PC-9 (cell line): ENCODE measurements at regions not wholly inside any gene's neighbourhood (a gene's known extent, or its start where the extent isn't known, plus 50 kb on each side); places are given as distances from the start of the nearest gene placed in this dataset.

ENCODE experiments used
- BruUV-seq: library from RNA; stranded (reverse); fragments of 400-500 nt; replicated peaks from 2 replicates; lab custom pipeline; 2021; lab: Mats Ljungman, UMichigan
- CTCF ChIA-PET: fragments of 300-600 bp; sonication (Branson Sonifier 250); formaldehyde crosslinking; loops from one replicate; lab custom pipeline; 2022; ENCODE audit warnings: antibody characterized with exemption; lab: Charles Lee
- POLR2A ChIA-PET: fragments of 300-600 bp; sonication (Branson Sonifier 250); formaldehyde crosslinking; loops from one replicate; lab custom pipeline; 2022; ENCODE audit warnings: antibody characterized with exemption; ENCODE audit not compliant: unreplicated experiment; lab: Charles Lee
- DNase-seq, 2 experiments: peaks; one replicate each; pipeline versions ENCODE4 v3.0.0 to v3.0.0-alpha.2; 2015 to 2022; ENCODE audit warnings: mixed read lengths in 1 of 2
- H2AFZ ChIP-seq: fragments of 200-600 bp; sonication (generic); 2 replicates; pipeline ENCODE4 v1.8.1; 2017; ENCODE audit warnings: antibody characterized with exemption
- H3F3A ChIP-seq: fragments of 200-600 bp; sonication (generic); 2 replicates; pipeline ENCODE4 v1.8.1; 2017; ENCODE audit warnings: antibody characterized with exemption, mild to moderate bottlenecking, low read depth; ENCODE audit not compliant: insufficient read depth
- H3K27ac ChIP-seq: fragments of 200-600 bp; sonication (generic); 2 replicates; pipeline ENCODE4 v1.6.1; 2016; ENCODE audit warnings: mixed run types
- H3K27me3 ChIP-seq: fragments of 200-600 bp; sonication (generic); 2 replicates; pipeline ENCODE4 v1.6.1; 2016; ENCODE audit warnings: low read depth, mixed run types; ENCODE audit not compliant: insufficient read depth
- H3K36me3 ChIP-seq: fragments of 200-600 bp; sonication (generic); 2 replicates; pipeline ENCODE4 v1.6.1; 2016; ENCODE audit warnings: low read depth, mixed run types
- H3K4me1 ChIP-seq: fragments of 200-600 bp; sonication (generic); replicated peaks from 2 replicates; pipeline ENCODE4 v1.6.1; 2016; ENCODE audit warnings: mixed run types; ENCODE audit not compliant: insufficient read depth
- H3K4me2 ChIP-seq: fragments of 200-600 bp; sonication (generic); 2 replicates; pipeline ENCODE4 v1.6.1; 2017; ENCODE audit warnings: mixed run types
- H3K4me3 ChIP-seq: fragments of 200-600 bp; sonication (generic); 2 replicates; pipeline ENCODE4 v1.6.1; 2016; ENCODE audit warnings: mixed run types
- H3K79me2 ChIP-seq: fragments of 200-600 bp; sonication (generic); 2 replicates; pipeline ENCODE4 v1.6.1; 2017; ENCODE audit warnings: low read depth, mixed run types
- H3K9me2 ChIP-seq: fragments of 200-600 bp; sonication (generic); 2 replicates; pipeline ENCODE4 v1.8.1; 2017; ENCODE audit warnings: mild to moderate bottlenecking; ENCODE audit not compliant: insufficient read depth
- H3K9me3 ChIP-seq: fragments of 200-600 bp; sonication (generic); 2 replicates; pipeline ENCODE4 v1.8.1; 2016; ENCODE audit warnings: low read depth; ENCODE audit not compliant: insufficient read depth
- H4K20me1 ChIP-seq: fragments of 200-600 bp; sonication (generic); 2 replicates; pipeline ENCODE4 v1.8.1; 2017; ENCODE audit not compliant: insufficient read depth
- EZH2 ChIP-seq: fragments of 200-600 bp; sonication (generic); IDR thresholded peaks from 2 replicates; pipeline ENCODE4 v1.8.0; 2017; ENCODE audit warnings: antibody characterized with exemption, low read depth
- intact Hi-C: fragments of 100-400 bp; cut with micrococcal nuclease; formaldehyde crosslinking; loops from one replicate; pipeline ENCODE4 v1.10.0; 2022; ENCODE audit not compliant: unreplicated experiment
- TF ChIP-seq, protein P1 (sequence below): fragments of 200-600 bp; sonication (generic); conservative IDR thresholded peaks from 2 replicates; pipeline ENCODE4 v1.6.1; 2017; ENCODE audit warnings: mixed run types, antibody characterized with exemption, mild to moderate bottlenecking, moderate library complexity

DNA sequence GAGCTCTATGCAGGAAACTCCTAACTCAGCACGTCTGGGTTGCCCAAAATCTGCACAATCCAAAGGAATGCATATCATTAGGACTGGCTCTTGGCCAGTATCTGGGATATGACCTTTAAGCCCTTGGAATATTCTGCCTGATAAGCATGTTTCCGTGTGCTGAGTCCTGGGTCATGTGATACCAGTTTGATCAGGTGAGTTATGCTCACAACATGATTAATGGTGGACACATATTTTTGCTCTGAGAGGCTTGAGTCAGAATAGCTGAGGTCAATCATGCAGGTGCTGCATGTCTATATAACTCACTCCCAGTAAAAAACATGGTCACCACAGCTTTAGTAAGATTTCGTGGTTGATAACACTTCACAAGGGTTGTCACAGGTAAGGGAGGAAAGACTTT is 408.8 kb downstream of the YTHDC2 start:
- H3K4me1 ChIP-seq, result no peaks in the 10 kb centered on the region
- H4K20me1 ChIP-seq, result no peaks in the 10 kb centered on the region; the same call in 1 of the 2 replicates
- no peak overlapping the region for H2AFZ ChIP-seq
- no peaks in the 10 kb centered on the region for H3K36me3 ChIP-seq
- TF ChIP-seq, protein P1, sequence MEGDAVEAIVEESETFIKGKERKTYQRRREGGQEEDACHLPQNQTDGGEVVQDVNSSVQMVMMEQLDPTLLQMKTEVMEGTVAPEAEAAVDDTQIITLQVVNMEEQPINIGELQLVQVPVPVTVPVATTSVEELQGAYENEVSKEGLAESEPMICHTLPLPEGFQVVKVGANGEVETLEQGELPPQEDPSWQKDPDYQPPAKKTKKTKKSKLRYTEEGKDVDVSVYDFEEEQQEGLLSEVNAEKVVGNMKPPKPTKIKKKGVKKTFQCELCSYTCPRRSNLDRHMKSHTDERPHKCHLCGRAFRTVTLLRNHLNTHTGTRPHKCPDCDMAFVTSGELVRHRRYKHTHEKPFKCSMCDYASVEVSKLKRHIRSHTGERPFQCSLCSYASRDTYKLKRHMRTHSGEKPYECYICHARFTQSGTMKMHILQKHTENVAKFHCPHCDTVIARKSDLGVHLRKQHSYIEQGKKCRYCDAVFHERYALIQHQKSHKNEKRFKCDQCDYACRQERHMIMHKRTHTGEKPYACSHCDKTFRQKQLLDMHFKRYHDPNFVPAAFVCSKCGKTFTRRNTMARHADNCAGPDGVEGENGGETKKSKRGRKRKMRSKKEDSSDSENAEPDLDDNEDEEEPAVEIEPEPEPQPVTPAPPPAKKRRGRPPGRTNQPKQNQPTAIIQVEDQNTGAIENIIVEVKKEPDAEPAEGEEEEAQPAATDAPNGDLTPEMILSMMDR, result no peak
- TF ChIP-seq EZH2, result no peak
- no peaks in the 10 kb centered on the region for H3K9me3 ChIP-seq
- no peaks in the 10 kb centered on the region for H3K27me3 ChIP-seq
- no peaks in the 10 kb centered on the region for H3K79me2 ChIP-seq
- H3K27ac ChIP-seq, result no peak overlapping the region
- no peak overlapping the region for H3K4me3 ChIP-seq
- ChIA-PET POLR2A (no interaction called here), CTCF (no interaction called here)
- DNase-seq, result no peak
- intact Hi-C loops, result no loop called here
- no peak overlapping the region for H3K4me2 ChIP-seq
- BruUV-seq, result no TSS peak
- no peaks in the 10 kb centered on the region for H3K9me2 ChIP-seq
- H3F3A ChIP-seq, result no peaks in the 10 kb centered on the region

DNA sequence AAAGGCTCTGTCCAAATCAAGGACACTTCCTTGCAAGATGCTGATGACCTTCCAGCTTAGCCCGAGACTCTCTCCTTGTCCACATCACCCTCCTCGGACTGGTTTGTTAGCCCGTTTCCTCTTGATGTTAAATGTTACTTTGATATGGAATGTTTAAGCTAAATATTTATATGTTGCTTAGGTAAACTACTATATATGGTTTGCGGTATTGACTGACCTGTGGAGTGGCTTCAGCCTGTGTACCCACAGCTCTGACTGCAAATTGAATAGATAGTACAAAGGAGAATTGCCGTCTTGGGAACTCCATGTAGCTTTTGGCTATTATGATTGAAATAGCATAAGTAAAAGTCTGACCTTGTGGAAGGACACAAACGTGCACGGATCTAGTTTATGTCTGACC is 422.0 kb downstream of the YTHDC2 start:
- Histone ChIP-seq H3K36me3 (no peaks in the 10 kb centered on the region), H3K4me3 (no peak overlapping the region), H3K27me3 (no peaks in the 10 kb centered on the region), H3K4me1 (no peaks in the 10 kb centered on the region), H3K4me2 (no peak overlapping the region), H3F3A (no peaks in the 10 kb centered on the region), H4K20me1 (no peaks in the 10 kb centered on the region), H3K27ac (no peak overlapping the region), H3K9me2 (no peaks in the 10 kb centered on the region), H3K79me2 (no peaks in the 10 kb centered on the region), H2AFZ (no peak overlapping the region), H3K9me3 (no peaks in the 10 kb centered on the region)
- no peak for TF ChIP-seq EZH2
- TF ChIP-seq, protein P1, result no peak
- ChIA-PET POLR2A (no interaction called here), CTCF (no interaction called here)
- BruUV-seq, result no TSS peak
- DNase-seq, result no peak
- intact Hi-C loops, result no loop called here

DNA sequence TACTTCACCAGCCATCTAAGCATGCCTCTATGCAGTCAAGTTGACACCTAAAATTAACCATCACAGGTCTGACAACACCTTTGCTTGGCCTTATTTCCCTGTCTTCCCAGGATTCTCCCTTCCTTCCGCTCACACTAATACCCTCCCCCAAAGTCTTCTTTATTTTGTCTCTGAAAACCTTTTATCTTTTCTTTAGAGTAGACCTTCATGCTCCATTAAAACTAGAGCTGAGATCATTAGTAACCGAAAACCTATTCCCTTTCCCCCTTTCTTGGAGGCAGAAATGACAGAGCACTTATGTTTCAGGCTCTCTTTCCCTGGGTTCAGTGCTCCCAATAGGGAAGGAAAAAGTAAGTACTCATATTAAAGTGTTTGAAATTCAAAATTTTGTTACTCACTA is 423.8 kb downstream of the YTHDC2 start:
- no peaks in the 10 kb centered on the region for H3K9me3 ChIP-seq
- H4K20me1 ChIP-seq, result no peaks in the 10 kb centered on the region
- H3K4me1 ChIP-seq, result no peaks in the 10 kb centered on the region
- H2AFZ ChIP-seq, result no peak overlapping the region
- H3K4me3 ChIP-seq, result no peak overlapping the region
- intact Hi-C loops, result no loop called here
- H3K27me3 ChIP-seq, result no peaks in the 10 kb centered on the region
- H3K4me2 ChIP-seq, result no peak overlapping the region
- no peak overlapping the region for H3K27ac ChIP-seq
- CTCF ChIA-PET, result no interaction called here
- BruUV-seq, result no TSS peak
- POLR2A ChIA-PET, result no interaction called here
- no peak for TF ChIP-seq EZH2
- TF ChIP-seq, protein P1, result no peak
- DNase-seq, result no peak
- no peaks in the 10 kb centered on the region for H3K9me2 ChIP-seq
- no peaks in the 10 kb centered on the region for H3K79me2 ChIP-seq
- H3F3A ChIP-seq, result no peaks in the 10 kb centered on the region
- no peaks in the 10 kb centered on the region for H3K36me3 ChIP-seq
